Ishikawa (cell line): ENCODE measurements at regions not wholly inside any gene's neighbourhood (a gene's known extent, or its start where the extent isn't known, plus 50 kb on each side); places are given as distances from the start of the nearest gene placed in this dataset.

Source experiments
- CEBPB ChIP-seq: IDR thresholded peaks from 2 replicates; pipeline ENCODE4 v1.6.1; 2012
- CREB1 ChIP-seq: IDR thresholded peaks from 2 replicates; pipeline ENCODE4 v1.6.1; 2012; ENCODE audit warnings: low read depth
- EGR1 ChIP-seq: IDR thresholded peaks from 2 replicates; pipeline ENCODE4 v1.6.1; 2012
- EP300 ChIP-seq: IDR thresholded peaks from 2 replicates; pipeline ENCODE4 v1.6.1; 2012; ENCODE audit warnings: borderline replicate concordance
- FOXM1 ChIP-seq: IDR thresholded peaks from 2 replicates; pipeline ENCODE4 v1.6.1; 2012; ENCODE audit warnings: low read depth, borderline replicate concordance
- MAX ChIP-seq: IDR thresholded peaks from 2 replicates; pipeline ENCODE4 v1.6.1; 2012
- NFIC ChIP-seq: IDR thresholded peaks from 2 replicates; pipeline ENCODE4 v1.6.1; 2012
- RAD21 ChIP-seq: IDR thresholded peaks from 2 replicates; pipeline ENCODE4 v1.6.1; 2012; ENCODE audit warnings: low read depth
- REST ChIP-seq: IDR thresholded peaks from 2 replicates; pipeline ENCODE4 v1.6.1; 2012; ENCODE audit warnings: low read depth, mild to moderate bottlenecking
- TAF1 ChIP-seq: IDR thresholded peaks from 2 replicates; pipeline ENCODE4 v1.6.1; 2012; ENCODE audit warnings: low read depth, mild to moderate bottlenecking
- TCF12 ChIP-seq: IDR thresholded peaks from 2 replicates; pipeline ENCODE4 v1.6.1; 2012; ENCODE audit warnings: low read depth
- TEAD4 ChIP-seq: IDR thresholded peaks from 2 replicates; pipeline ENCODE4 v1.6.1; 2012
- USF1 ChIP-seq: IDR thresholded peaks from 2 replicates; pipeline ENCODE4 v1.6.1; 2012
- YY1 ChIP-seq: IDR thresholded peaks from 2 replicates; pipeline ENCODE4 v1.6.1; 2012; ENCODE audit warnings: low read depth
- ZBTB7A ChIP-seq: IDR thresholded peaks from 2 replicates; pipeline ENCODE4 v1.6.1; 2012; ENCODE audit warnings: low read depth

- TF ChIP-seq EGR1, result no peak
Measured at GRCh38 chr2:2859164-2859563, 518.5 kb downstream of the EIPR1 start.

- TF ChIP-seq EGR1 (no peak), EP300 (no peak), REST (no peak), TCF12 (no peak), YY1 (no peak), CREB1 (no peak), ZBTB7A (no peak), FOXM1 (no peak), MAX (no peak), TEAD4 (no peak), CEBPB (no peak), RAD21 (no peak), USF1 (no peak), NFIC (no peak), TAF1 (no peak)
Measured at GRCh38 chr2:2856723-2857415, 520.7 kb downstream of the EIPR1 start.

- TF ChIP-seq REST (no peak), YY1 (no peak), CREB1 (no peak), NFIC (no peak), FOXM1 (no peak), ZBTB7A (no peak), MAX (no peak), EGR1 (no peak), USF1 (no peak), TEAD4 (no peak), TCF12 (no peak)
Measured at GRCh38 chr2:2855297-2855696, 522.3 kb downstream of the EIPR1 start.

GRCh38 chr2:2853346-2853745, 522.3 kb upstream of the MYT1L start:
- TF ChIP-seq YY1 (no peak), NFIC (no peak), CEBPB (no peak), CREB1 (no peak), MAX (no peak), REST (no peak), FOXM1 (no peak), TEAD4 (no peak), EP300 (no peak), EGR1 (no peak), TCF12 (no peak), TAF1 (no peak), ZBTB7A (no peak), RAD21 (no peak), USF1 (no peak)
